ENCODE measurements at regions not wholly inside any gene's neighbourhood (a gene's known extent, or its start where the extent isn't known, plus 50 kb on each side); places are given as distances from the start of the nearest gene placed in this dataset.

DNA sequence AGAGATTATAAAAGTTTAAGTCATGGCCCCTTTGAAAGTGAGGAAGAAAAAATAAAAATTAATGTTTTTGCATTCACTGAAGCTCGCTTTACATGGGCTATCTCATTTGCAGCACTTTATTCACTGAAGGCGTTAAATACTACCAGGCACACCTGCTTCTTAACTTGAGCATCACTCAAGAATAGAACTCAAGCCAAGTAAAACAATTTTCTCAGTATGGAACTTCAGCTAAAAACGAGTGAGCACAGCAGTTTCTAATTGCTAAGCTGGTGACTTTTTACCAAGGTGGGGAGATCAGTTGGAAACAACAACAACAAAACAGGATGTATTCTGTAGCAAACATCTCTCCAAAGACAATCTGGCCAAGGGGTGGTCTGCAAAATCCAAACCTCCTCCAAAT, 405.6 kb downstream of the RAB38 start:
- H3K4me3 Mint-ChIP-seq, result no peak overlapping the region
- no peak overlapping the region for H3K56ac ChIP-seq (ENCODE audit: insufficient read length, low read depth, low read length)

More for the DNA sequence above, 405.6 kb downstream of the RAB38 start:
- H4K91ac ChIP-seq (ENCODE audit: insufficient read length, low read depth, low read length), result no peak overlapping the region
- no peaks in the 10 kb centered on the region; the same call in 1 of the 2 replicates for H3K4me1 ChIP-seq (ENCODE audit: insufficient read depth, low read length)
- no peak overlapping the region for H3K14ac ChIP-seq (ENCODE audit: insufficient read depth, low read length)
- no peak overlapping the region for H2BK12ac ChIP-seq (ENCODE audit: insufficient read length, low read depth, low read length)
- H2AK5ac ChIP-seq (ENCODE audit: insufficient read length, low read length), result no peak overlapping the region
- no peaks in the 10 kb centered on the region for H3K27me3 ChIP-seq (ENCODE audit: insufficient read depth, low read length)
- Mint-ChIP-seq H3K4me1 (peaks cover 5 to 8% of the 10 kb centered on the region in 2 experiments; a peak in 3 of 4 replicates), H3K9me3 (peaks cover 0 to 3% of the 10 kb centered on the region in 2 experiments; a peak in 2 of 5 replicates), H3K36me3 (ENCODE audit: insufficient read depth in 1 of 3, low read depth in 3 of 3) (peaks cover 0 to 2% (median 0%) of the 10 kb centered on the region in 3 experiments; a peak in 1 of 7 replicates), H3K27ac (no peak overlapping the region), H3K27me3 (ENCODE audit: low read depth) (no peaks in the 10 kb centered on the region)
- no peak overlapping the region for H2BK15ac ChIP-seq (ENCODE audit: low read depth, low read length)
- H3K79me2 ChIP-seq (ENCODE audit: insufficient read depth, low read length), result no peaks in the 10 kb centered on the region
- H3K23me2 ChIP-seq (ENCODE audit: insufficient read length, low read depth, low read length, poor library complexity, severe bottlenecking), result no peaks in the 10 kb centered on the region
- TF ChIP-seq, protein P1, sequence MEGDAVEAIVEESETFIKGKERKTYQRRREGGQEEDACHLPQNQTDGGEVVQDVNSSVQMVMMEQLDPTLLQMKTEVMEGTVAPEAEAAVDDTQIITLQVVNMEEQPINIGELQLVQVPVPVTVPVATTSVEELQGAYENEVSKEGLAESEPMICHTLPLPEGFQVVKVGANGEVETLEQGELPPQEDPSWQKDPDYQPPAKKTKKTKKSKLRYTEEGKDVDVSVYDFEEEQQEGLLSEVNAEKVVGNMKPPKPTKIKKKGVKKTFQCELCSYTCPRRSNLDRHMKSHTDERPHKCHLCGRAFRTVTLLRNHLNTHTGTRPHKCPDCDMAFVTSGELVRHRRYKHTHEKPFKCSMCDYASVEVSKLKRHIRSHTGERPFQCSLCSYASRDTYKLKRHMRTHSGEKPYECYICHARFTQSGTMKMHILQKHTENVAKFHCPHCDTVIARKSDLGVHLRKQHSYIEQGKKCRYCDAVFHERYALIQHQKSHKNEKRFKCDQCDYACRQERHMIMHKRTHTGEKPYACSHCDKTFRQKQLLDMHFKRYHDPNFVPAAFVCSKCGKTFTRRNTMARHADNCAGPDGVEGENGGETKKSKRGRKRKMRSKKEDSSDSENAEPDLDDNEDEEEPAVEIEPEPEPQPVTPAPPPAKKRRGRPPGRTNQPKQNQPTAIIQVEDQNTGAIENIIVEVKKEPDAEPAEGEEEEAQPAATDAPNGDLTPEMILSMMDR (conservative IDR thresholded peaks at IDR 0.05), result no peak
- no peak overlapping the region for H3T11ph ChIP-seq (ENCODE audit: low read length)
- no peak overlapping the region for H3K23ac ChIP-seq (ENCODE audit: insufficient read length, low read depth, low read length)
- H3K9me3 ChIP-seq (ENCODE audit: control insufficient read depth, low read depth, low read length), result no peaks in the 10 kb centered on the region
- no peak overlapping the region for H3K4ac ChIP-seq (ENCODE audit: low read depth, low read length)
- no peak overlapping the region for H2BK5ac ChIP-seq (ENCODE audit: insufficient read length, low read length)
- H3K79me1 ChIP-seq (ENCODE audit: insufficient read depth, low read depth, low read length, poor library complexity, severe bottlenecking), result no peaks in the 10 kb centered on the region
- DNase-seq, result no peak
- no peak overlapping the region for H3K4me2 ChIP-seq (ENCODE audit: insufficient read depth, insufficient read length, low read length)
- no peak overlapping the region for H4K5ac ChIP-seq (ENCODE audit: insufficient read length, low read depth, low read length)
- H3K18ac ChIP-seq (ENCODE audit: insufficient read length, low read depth, low read length), result no peak overlapping the region
- no peak overlapping the region for H4K8ac ChIP-seq (replicated peaks; ENCODE audit: insufficient read length, low read depth, low read length)
- H4K20me1 ChIP-seq (ENCODE audit: control insufficient read depth, insufficient read depth, insufficient read length), result no peaks in the 10 kb centered on the region
- no peak overlapping the region for H2AFZ ChIP-seq (ENCODE audit: low read length)
- no peak overlapping the region for H2BK120ac ChIP-seq (ENCODE audit: low read depth, low read length, poor library complexity, severe bottlenecking)
- no peak overlapping the region for H2BK20ac ChIP-seq (ENCODE audit: low read depth, low read length, poor library complexity, severe bottlenecking)
- WGBS (ENCODE audit: extremely low coverage, insufficient read length, low lambda C conversion rate), result no CpG with 5 or more reads among the region's 3 CpGs
- no peak overlapping the region for H3K27ac ChIP-seq (ENCODE audit: insufficient read length, low read depth, low read length)
- H3K9ac ChIP-seq (ENCODE audit: extremely low read depth, insufficient read length, low read length), result no peak overlapping the region

All from H9 (cell line).